Astrocyte (in vitro differentiated cells and primary cell): ENCODE measurements at regions not wholly inside any gene's neighbourhood (a gene's known extent, or its start where the extent isn't known, plus 50 kb on each side); places are given as distances from the start of the nearest gene placed in this dataset.
A peak's percentile ranks its signal among the peaks of the same experiment; 100 is the strongest.

ENCODE experiments used
- DNase-seq: peaks from one replicate; pipeline ENCODE4 v3.0.0-alpha.2; 2010; ENCODE audit warnings: low read depth
- FAIRE-seq: peaks from 2 replicates; lab custom pipeline; 2011; peaks lifted over from hg19 to GRCh38; lab: Jason Lieb, UNC
- H2AFZ ChIP-seq: 2 replicates; pipeline ENCODE4 v1.6.0; 2012; ENCODE audit warnings: low read depth, low read length, inconsistent platforms
- H3K27ac ChIP-seq: 2 replicates; pipeline ENCODE4 v1.5.1; 2011; ENCODE audit warnings: low read depth, low read length, inconsistent platforms
- H3K27me3 ChIP-seq: 2 replicates; pipeline ENCODE4 v1.6.0; 2011; ENCODE audit warnings: low read length, inconsistent platforms; ENCODE audit not compliant: insufficient read depth
- H3K36me3 ChIP-seq: 2 replicates; pipeline ENCODE4 v1.5.1; 2011; ENCODE audit warnings: low read length, inconsistent platforms; ENCODE audit not compliant: insufficient read depth
- H3K4me1 ChIP-seq: 2 replicates; pipeline ENCODE4 v1.5.1; 2011; ENCODE audit warnings: low read length, inconsistent platforms; ENCODE audit not compliant: insufficient read depth
- H3K4me2 ChIP-seq: 2 replicates; pipeline ENCODE4 v1.6.0; 2012; ENCODE audit warnings: low read length, inconsistent platforms
- H3K4me3 ChIP-seq: 2 replicates; pipeline ENCODE4 v1.5.1; 2011; ENCODE audit warnings: low read depth, mild to moderate bottlenecking, low read length, inconsistent platforms; ENCODE audit not compliant: insufficient read depth
- H3K79me2 ChIP-seq: 2 replicates; pipeline ENCODE4 v1.6.0; 2012; ENCODE audit warnings: mild to moderate bottlenecking, low read length, inconsistent platforms; ENCODE audit not compliant: insufficient read depth
- H3K9ac ChIP-seq: 2 replicates; pipeline ENCODE4 v1.6.0; 2012; ENCODE audit warnings: mild to moderate bottlenecking, low read length, inconsistent platforms
- H3K9me3 ChIP-seq: 2 replicates; pipeline ENCODE4 v1.5.1; 2012; ENCODE audit warnings: low read depth, mild to moderate bottlenecking, low read length, inconsistent platforms; ENCODE audit not compliant: insufficient read depth
- H4K20me1 ChIP-seq: 2 replicates; pipeline ENCODE4 v1.6.0; 2012; ENCODE audit warnings: low read length, inconsistent platforms; ENCODE audit not compliant: insufficient read depth
- H3K27ac Mint-ChIP-seq: one replicate; pipeline ENCODE4 v1.8.0; 2021; ENCODE audit warnings: mild to moderate bottlenecking, mixed read lengths; ENCODE audit not compliant: unreplicated experiment
- H3K27me3 Mint-ChIP-seq: one replicate; pipeline ENCODE4 v1.8.0; 2021; ENCODE audit warnings: low read depth, mixed read lengths; ENCODE audit not compliant: unreplicated experiment
- H3K36me3 Mint-ChIP-seq: one replicate; pipeline ENCODE4 v1.8.0; 2021; ENCODE audit warnings: low read depth, mixed read lengths; ENCODE audit not compliant: unreplicated experiment
- H3K4me1 Mint-ChIP-seq: one replicate; pipeline ENCODE4 v1.8.0; 2021; ENCODE audit warnings: low read depth, mixed read lengths; ENCODE audit not compliant: unreplicated experiment
- H3K4me3 Mint-ChIP-seq: one replicate; pipeline ENCODE4 v1.8.0; 2021; ENCODE audit warnings: mild to moderate bottlenecking, moderate library complexity, mixed read lengths; ENCODE audit not compliant: unreplicated experiment
- H3K9me3 Mint-ChIP-seq: one replicate; pipeline ENCODE4 v1.8.0; 2021; ENCODE audit warnings: mild to moderate bottlenecking, mixed read lengths; ENCODE audit not compliant: unreplicated experiment
- EZH2 ChIP-seq: IDR thresholded peaks from 2 replicates; pipeline ENCODE4 v1.6.1; 2012; ENCODE audit warnings: mild to moderate bottlenecking, low read length, inconsistent platforms; ENCODE audit not compliant: insufficient read depth
- TF ChIP-seq, protein P1 (sequence below): IDR thresholded peaks from 2 replicates; pipeline ENCODE4 v1.5.1; 2011; ENCODE audit warnings: low read depth, mild to moderate bottlenecking, inconsistent platforms, low read length, moderate library complexity; ENCODE audit not compliant: insufficient read depth

GRCh38 chr4:35818520-35818919 lies 425.8 kb downstream of the ARAP2 start:
- TF ChIP-seq, protein P1, sequence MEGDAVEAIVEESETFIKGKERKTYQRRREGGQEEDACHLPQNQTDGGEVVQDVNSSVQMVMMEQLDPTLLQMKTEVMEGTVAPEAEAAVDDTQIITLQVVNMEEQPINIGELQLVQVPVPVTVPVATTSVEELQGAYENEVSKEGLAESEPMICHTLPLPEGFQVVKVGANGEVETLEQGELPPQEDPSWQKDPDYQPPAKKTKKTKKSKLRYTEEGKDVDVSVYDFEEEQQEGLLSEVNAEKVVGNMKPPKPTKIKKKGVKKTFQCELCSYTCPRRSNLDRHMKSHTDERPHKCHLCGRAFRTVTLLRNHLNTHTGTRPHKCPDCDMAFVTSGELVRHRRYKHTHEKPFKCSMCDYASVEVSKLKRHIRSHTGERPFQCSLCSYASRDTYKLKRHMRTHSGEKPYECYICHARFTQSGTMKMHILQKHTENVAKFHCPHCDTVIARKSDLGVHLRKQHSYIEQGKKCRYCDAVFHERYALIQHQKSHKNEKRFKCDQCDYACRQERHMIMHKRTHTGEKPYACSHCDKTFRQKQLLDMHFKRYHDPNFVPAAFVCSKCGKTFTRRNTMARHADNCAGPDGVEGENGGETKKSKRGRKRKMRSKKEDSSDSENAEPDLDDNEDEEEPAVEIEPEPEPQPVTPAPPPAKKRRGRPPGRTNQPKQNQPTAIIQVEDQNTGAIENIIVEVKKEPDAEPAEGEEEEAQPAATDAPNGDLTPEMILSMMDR, result no peak
- no peak for TF ChIP-seq EZH2

DNA sequence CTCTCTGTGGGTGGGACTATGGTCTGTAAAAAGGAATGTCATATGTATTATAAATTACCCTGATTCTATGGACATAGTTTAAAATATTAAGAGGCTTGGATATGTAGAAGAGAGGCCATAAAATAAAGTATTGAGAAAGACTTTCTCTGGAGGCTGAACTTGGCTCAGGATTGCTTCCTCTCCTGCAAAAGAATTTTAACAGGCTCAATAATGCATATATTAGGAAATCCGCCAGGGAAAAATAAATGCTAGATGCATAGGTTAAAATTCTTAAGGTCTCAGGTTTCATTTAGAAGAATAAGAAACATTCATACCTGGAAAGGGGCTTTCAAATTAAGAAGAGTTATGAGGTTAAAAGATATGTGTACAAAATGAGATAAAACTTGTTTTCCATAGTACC lies 424.3 kb downstream of the ARAP2 start:
- Mint-ChIP-seq H3K27ac (no peak overlapping the region), H3K4me3 (no peak overlapping the region), H3K9me3 (no peaks in the 10 kb centered on the region), H3K36me3 (no peaks in the 10 kb centered on the region), H3K27me3 (no peaks in the 10 kb centered on the region), H3K4me1 (peaks cover 11% of the 10 kb centered on the region)
- no peak overlapping the region for H3K4me3 ChIP-seq
- no peaks in the 10 kb centered on the region for H3K27me3 ChIP-seq
- TF ChIP-seq EZH2, result no peak
- TF ChIP-seq, protein P1, result no peak
- H3K9ac ChIP-seq, result no peak overlapping the region
- FAIRE-seq (no peak), DNase-seq (no peak)
- no peaks in the 10 kb centered on the region for H3K9me3 ChIP-seq
- no peak overlapping the region for H3K4me2 ChIP-seq
- no peaks in the 10 kb centered on the region for H3K4me1 ChIP-seq
- no peak overlapping the region for H3K27ac ChIP-seq
- no peaks in the 10 kb centered on the region for H4K20me1 ChIP-seq
- no peaks in the 10 kb centered on the region for H3K79me2 ChIP-seq
- no peak overlapping the region for H2AFZ ChIP-seq
- no peaks in the 10 kb centered on the region for H3K36me3 ChIP-seq

More at GRCh38 chr4:35818520-35818919, 425.8 kb downstream of the ARAP2 start:
- no peaks in the 10 kb centered on the region for H3K36me3 ChIP-seq
- H4K20me1 ChIP-seq, result no peaks in the 10 kb centered on the region
- DNase-seq (no peak), FAIRE-seq (no peak)
- Mint-ChIP-seq H3K9me3 (no peaks in the 10 kb centered on the region), H3K27me3 (no peaks in the 10 kb centered on the region), H3K36me3 (no peaks in the 10 kb centered on the region), H3K4me1 (peaks cover 11% of the 10 kb centered on the region), H3K27ac (peak overlapping the region; percentile 51), H3K4me3 (no peak overlapping the region)
- no peak overlapping the region for H3K9ac ChIP-seq
- no peaks in the 10 kb centered on the region for H3K27me3 ChIP-seq
- H3K4me1 ChIP-seq, result no peaks in the 10 kb centered on the region
- no peak overlapping the region for H3K4me2 ChIP-seq
- H2AFZ ChIP-seq, result no peak overlapping the region
- H3K79me2 ChIP-seq, result no peaks in the 10 kb centered on the region
- H3K4me3 ChIP-seq, result no peak overlapping the region
- H3K27ac ChIP-seq, result no peak overlapping the region
- no peaks in the 10 kb centered on the region for H3K9me3 ChIP-seq

DNA sequence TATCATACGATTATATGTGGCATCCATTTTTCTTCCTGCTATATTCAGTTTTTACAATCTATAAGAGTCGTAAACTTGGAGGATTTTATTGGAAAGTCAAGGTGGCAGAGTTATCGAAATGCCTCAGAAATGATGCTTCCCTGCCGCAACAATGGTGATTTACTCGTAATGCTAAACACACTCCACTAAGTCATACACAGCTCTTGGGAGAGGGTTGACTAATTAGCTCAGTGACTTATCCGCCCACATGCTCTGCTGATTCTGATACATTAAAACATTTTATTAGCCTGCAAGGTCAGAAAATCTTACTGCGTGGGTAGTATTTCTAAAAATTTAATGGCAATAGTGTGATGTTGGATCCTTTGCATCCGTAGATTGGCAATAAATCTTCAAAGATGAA lies 420.1 kb downstream of the ARAP2 start:
- no peak overlapping the region for H3K4me3 Mint-ChIP-seq
- no peak for FAIRE-seq

More for the DNA sequence above, 420.1 kb downstream of the ARAP2 start:
- Mint-ChIP-seq H3K4me1 (peaks cover 1% of the 10 kb centered on the region), H3K27ac (no peak overlapping the region), H3K9me3 (no peaks in the 10 kb centered on the region), H3K36me3 (no peaks in the 10 kb centered on the region), H3K27me3 (no peaks in the 10 kb centered on the region)
- Histone ChIP-seq H3K9ac (no peak overlapping the region), H3K27ac (no peak overlapping the region), H3K4me2 (no peak overlapping the region), H2AFZ (no peak overlapping the region), H3K4me3 (no peak overlapping the region), H3K9me3 (no peaks in the 10 kb centered on the region), H4K20me1 (no peaks in the 10 kb centered on the region), H3K36me3 (no peaks in the 10 kb centered on the region), H3K79me2 (no peaks in the 10 kb centered on the region), H3K4me1 (no peaks in the 10 kb centered on the region), H3K27me3 (no peaks in the 10 kb centered on the region)
- DNase-seq, result no peak
- TF ChIP-seq, protein P1, result no peak
- no peak for TF ChIP-seq EZH2
